Astrocyte of the spinal cord (primary cell): ENCODE measurements at regions not wholly inside any gene's neighbourhood (a gene's known extent, or its start where the extent isn't known, plus 50 kb on each side); places are given as distances from the start of the nearest gene placed in this dataset.

Experiments used
- DNase-seq: peaks from one replicate; pipeline ENCODE4 v3.0.0; 2011; ENCODE audit warnings: low read depth, low spot score
- H3K4me3 ChIP-seq: 2 replicates; pipeline ENCODE4 v1.5.1; 2011; ENCODE audit warnings: low read depth, mild to moderate bottlenecking, low read length, moderate library complexity
- CTCF ChIP-seq: IDR thresholded peaks from 2 replicates; pipeline ENCODE4 v1.5.1; 2012; ENCODE audit warnings: low read depth, mild to moderate bottlenecking, low read length, inconsistent platforms
- in situ Hi-C: cut with HindIII; loops from 2 replicates; pipeline ENCODE4 v1.10.0; 2017; ENCODE audit warnings: low sequenced_read_pairs

- in situ Hi-C loops = no loop called here
- TF ChIP-seq CTCF = no peak
- DNase-seq = no peak
- no peak overlapping the region for H3K4me3 ChIP-seq
These were observed 940.1 kb upstream of the SORCS1 start for GRCh38 chr10:108104551-108105156.

GRCh38 chr10:108097258-108097657 lies 932.8 kb upstream of the SORCS1 start:
- no peak overlapping the region for H3K4me3 ChIP-seq
- no peak for TF ChIP-seq CTCF
- no peak for DNase-seq
- in situ Hi-C loops = no loop called here

- no peak for TF ChIP-seq CTCF
- no peak for DNase-seq
- in situ Hi-C loops = no loop called here
- no peak overlapping the region for H3K4me3 ChIP-seq
These were observed 931.7 kb upstream of the SORCS1 start for GRCh38 chr10:108095932-108096925.

- TF ChIP-seq CTCF = no peak
- no peak overlapping the region for H3K4me3 ChIP-seq
- in situ Hi-C loops = no loop called here
- no peak for DNase-seq
These were observed 926.1 kb upstream of the SORCS1 start for GRCh38 chr10:108090476-108091215.

- DNase-seq = no peak
- in situ Hi-C loops = no loop called here
These were observed 922.0 kb upstream of the SORCS1 start for GRCh38 chr10:108086502-108086901.

More at GRCh38 chr10:108086502-108086901, 922.0 kb upstream of the SORCS1 start:
- no peak for TF ChIP-seq CTCF
- no peak overlapping the region for H3K4me3 ChIP-seq
